ENCODE measurements at regions not wholly inside any gene's neighbourhood (a gene's known extent, or its start where the extent isn't known, plus 50 kb on each side); places are given as distances from the start of the nearest gene placed in this dataset.

DNA sequence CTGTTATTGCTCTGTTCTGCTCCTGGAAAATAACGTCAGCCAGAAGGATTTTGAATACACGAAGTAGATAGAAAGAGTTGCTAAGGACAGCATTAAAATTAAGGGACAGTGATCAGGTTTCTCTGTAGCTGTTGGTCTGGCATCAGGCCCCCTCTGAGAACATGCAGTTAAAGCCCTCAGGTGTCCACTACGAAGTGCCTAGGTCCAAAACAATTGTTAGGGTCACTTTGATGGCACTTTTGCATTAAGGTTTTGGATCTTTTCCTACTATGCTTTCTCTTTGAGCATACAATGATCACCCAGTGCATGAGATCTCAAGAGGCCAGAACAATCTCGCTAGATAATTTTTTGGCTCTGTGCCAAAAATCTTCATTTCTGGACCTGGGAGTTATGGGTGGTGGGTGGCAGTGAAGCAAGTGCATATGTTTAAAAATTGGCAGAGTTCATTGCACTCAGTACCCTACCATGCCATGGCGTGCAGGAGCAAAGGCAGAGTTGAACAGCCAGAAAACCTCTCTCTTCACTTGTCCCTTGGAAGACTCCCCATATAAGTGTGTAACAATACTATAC lies 797.6 kb downstream of the ROBO2 start:
- TF ChIP-seq POLR2A (IDR thresholded peaks at IDR 0.05) = no peak
- TF ChIP-seq, protein P1, sequence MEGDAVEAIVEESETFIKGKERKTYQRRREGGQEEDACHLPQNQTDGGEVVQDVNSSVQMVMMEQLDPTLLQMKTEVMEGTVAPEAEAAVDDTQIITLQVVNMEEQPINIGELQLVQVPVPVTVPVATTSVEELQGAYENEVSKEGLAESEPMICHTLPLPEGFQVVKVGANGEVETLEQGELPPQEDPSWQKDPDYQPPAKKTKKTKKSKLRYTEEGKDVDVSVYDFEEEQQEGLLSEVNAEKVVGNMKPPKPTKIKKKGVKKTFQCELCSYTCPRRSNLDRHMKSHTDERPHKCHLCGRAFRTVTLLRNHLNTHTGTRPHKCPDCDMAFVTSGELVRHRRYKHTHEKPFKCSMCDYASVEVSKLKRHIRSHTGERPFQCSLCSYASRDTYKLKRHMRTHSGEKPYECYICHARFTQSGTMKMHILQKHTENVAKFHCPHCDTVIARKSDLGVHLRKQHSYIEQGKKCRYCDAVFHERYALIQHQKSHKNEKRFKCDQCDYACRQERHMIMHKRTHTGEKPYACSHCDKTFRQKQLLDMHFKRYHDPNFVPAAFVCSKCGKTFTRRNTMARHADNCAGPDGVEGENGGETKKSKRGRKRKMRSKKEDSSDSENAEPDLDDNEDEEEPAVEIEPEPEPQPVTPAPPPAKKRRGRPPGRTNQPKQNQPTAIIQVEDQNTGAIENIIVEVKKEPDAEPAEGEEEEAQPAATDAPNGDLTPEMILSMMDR (IDR thresholded peaks at IDR 0.05) = no peak

All from vagina (tissue), 2 donors.